A549 (cell line): ENCODE measurements at regions not wholly inside any gene's neighbourhood (a gene's known extent, or its start where the extent isn't known, plus 50 kb on each side); places are given as distances from the start of the nearest gene placed in this dataset.

Source experiments
- CHD4 ChIP-seq: fragments of 200-600 bp; sonication (generic); IDR thresholded peaks from 2 replicates; pipeline ENCODE4 v1.6.1; 2016; ENCODE audit warnings: antibody characterized with exemption, mild to moderate bottlenecking, borderline replicate concordance
- CTCF ChIP-seq: fragments of >200 bp; sonication (Bioruptor Twin); formaldehyde crosslinking; IDR thresholded peaks from 3 replicates; pipeline ENCODE4 v1.5.1; 2016
- JUNB ChIP-seq: fragments of >200 bp; sonication (Bioruptor Twin); formaldehyde crosslinking; IDR thresholded peaks from 2 replicates; pipeline ENCODE4 v1.6.1; 2016
- MAX ChIP-seq: IDR thresholded peaks from 2 replicates; pipeline ENCODE4 v1.6.1; 2012
- POLR2A ChIP-seq: IDR thresholded peaks from 2 replicates; pipeline ENCODE4 v1.6.1; 2012; ENCODE audit warnings: mild to moderate bottlenecking, low read length
- RAD21 ChIP-seq, 2 experiments: fragments of >200 bp in 1 of 2; sonication (Bioruptor Twin) in 1 of 2; formaldehyde crosslinking in 1 of 2; IDR thresholded peaks in 1 of 2; conservative IDR thresholded peaks in 1 of 2; 2 replicates in 1 of 2; 3 replicates in 1 of 2; pipeline ENCODE4 v1.6.1; 2012 to 2018; ENCODE audit warnings: inconsistent platforms in 1 of 2
- REST ChIP-seq: fragments of 200-600 bp; sonication (generic); IDR thresholded peaks from 2 replicates; pipeline ENCODE4 v1.6.1; 2016; ENCODE audit warnings: antibody characterized with exemption, mild to moderate bottlenecking, moderate library complexity
- RFX5 ChIP-seq: fragments of 450-650 bp; IDR thresholded peaks from 2 replicates; pipeline ENCODE4 v1.7.1; 2014; ENCODE audit warnings: antibody characterized with exemption, mild to moderate bottlenecking, moderate library complexity
- SMC3 ChIP-seq: fragments of >200 bp; sonication (Bioruptor Twin); formaldehyde crosslinking; IDR thresholded peaks from 3 replicates; pipeline ENCODE4 v1.6.1; 2018; ENCODE audit warnings: inconsistent platforms

- no peak for TF ChIP-seq JUNB
- TF ChIP-seq REST, result no peak
- TF ChIP-seq SMC3, result no peak
- no peak for TF ChIP-seq POLR2A
- TF ChIP-seq RFX5, result no peak
- TF ChIP-seq MAX, result no peak
- TF ChIP-seq RAD21 (conservative IDR thresholded peaks at IDR 0.05 in 1 of 2, IDR thresholded peaks at IDR 0.05 in 1 of 2), result no peak
- no peak for TF ChIP-seq CTCF
- TF ChIP-seq CHD4, result no peak
These were observed 56.6 kb upstream of the MAGED1 start for GRCh38 chrX:51836823-51837222.
